ENCODE measurements at regions not wholly inside any gene's neighbourhood (a gene's known extent, or its start where the extent isn't known, plus 50 kb on each side); places are given as distances from the start of the nearest gene placed in this dataset.

DNA sequence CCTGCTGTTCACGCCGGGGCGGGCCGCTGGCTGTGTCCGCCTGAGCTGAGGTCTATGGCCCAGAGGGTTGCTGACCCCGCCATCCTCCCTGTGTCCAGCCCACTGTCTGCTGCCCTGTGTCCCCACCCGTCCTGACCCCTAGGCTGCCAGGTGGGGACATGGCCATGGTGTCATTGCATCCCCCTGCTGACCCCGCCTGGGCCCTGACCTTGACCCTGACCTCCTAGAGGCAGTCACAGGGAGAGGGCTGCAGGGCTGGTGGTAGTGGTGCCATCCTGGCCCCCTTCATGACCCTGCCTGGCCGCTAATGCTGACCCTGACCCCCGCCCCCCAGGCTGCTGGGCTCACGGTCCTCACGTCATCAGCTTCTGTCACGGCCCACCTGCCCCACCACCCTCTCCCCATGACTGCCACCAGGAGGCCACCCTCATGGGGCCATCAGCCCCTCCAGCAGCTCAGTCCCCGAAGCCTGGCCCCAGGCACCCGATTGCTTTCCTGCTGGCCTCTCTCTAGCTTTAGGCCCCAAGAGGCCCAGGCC is 285.9 kb downstream of the BRD1 start:
- Mint-ChIP-seq H3K27ac (no peak overlapping the region), H3K4me3 (no peak overlapping the region), H3K36me3 (peaks cover 9% of the 10 kb centered on the region), H3K9me3 (no peaks in the 10 kb centered on the region), H3K27me3 (no peaks in the 10 kb centered on the region), H3K4me1 (peaks cover 2% of the 10 kb centered on the region)
- no peak for DNase-seq (ENCODE audit: low spot score in 2 of 2)
- ATAC-seq (ENCODE audit: low read depth), result no peak

DNA sequence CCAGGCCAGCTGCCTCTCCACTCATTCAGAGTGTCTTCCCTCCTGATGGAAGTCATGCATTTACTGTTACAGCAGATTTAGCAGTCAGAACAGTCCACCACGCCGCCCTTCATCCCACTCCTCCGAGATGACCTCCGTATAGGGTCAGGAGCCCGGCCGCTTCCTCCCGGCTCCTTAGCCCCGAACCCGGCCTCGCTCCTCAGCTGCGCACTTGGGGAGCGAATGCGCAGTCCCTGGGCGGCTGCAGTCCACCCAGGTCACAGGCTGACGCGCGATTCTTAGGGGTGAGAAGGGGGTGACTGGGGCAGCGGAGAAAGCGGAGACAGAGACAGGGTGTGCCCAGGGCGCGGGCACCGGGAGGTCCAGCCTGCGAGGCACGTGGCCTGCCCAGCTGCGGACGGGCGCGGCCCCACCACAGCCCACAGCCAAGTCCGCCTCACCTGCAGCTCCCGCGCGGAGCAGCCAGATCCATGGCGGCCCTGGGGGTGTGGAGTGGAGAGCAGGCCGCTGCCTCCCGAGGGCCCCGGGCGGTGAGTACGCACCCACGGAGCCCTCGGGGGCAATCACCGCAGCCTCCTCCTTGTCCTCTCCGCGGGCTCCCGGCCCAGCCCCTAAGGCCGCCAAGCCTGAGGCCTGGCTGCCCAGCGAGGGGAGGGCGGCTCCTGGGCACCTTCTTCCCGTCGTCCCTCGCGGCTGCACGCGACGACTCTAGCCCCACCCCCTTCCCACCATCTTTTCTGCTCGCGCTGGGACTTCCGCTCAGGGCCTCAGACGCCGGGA is 286.6 kb downstream of the BRD1 start:
- DNase-seq (ENCODE audit: low spot score in 2 of 2), result no peak
- peaks cover 2% of the 10 kb centered on the region for H3K4me1 Mint-ChIP-seq
- peaks cover 13% of the 10 kb centered on the region for H3K36me3 Mint-ChIP-seq
- no peak for ATAC-seq (ENCODE audit: low read depth)
- H3K9me3 Mint-ChIP-seq, result no peaks in the 10 kb centered on the region
- H3K4me3 Mint-ChIP-seq, result no peak overlapping the region
- H3K27me3 Mint-ChIP-seq, result no peaks in the 10 kb centered on the region
- H3K27ac Mint-ChIP-seq, result no peak overlapping the region

DNA sequence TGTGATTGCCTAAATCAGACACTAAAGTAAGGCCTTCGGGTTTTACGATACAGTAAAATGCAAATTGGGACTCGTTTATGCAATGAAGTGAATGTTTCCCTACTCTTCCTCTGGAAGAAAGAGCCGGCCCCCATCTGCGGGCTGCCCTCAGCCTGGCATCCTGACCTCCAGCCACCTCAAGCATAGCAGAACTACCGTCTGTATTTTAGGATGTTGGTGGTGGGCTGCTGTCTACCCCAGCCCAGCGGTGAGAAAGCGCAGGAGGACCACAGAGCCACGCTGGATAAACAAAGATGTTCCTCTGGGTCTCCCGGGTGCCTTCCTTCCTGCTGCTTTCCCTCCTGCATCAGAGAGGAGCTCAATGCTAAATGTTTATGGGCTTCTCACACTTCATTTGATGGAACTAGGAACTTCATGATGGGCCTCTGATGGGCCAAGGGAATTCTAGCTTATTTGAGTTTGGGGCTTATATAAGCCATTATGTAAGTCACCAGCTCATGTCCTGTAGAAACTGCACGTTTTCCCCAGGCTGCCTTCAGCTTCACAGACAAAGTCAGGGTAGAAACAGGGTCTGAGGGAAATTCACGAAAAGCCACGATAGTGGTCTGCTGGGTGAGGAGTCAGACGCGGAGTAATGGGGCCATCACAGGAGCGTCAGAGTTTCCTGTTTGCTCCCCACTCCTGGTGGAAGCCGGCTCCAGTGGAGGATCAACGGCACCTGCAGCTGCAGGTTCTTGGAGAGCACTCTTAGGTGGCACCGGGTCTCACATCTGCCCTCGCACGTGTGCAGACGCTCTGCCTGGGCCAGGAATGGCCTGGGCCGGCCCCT is 287.4 kb downstream of the BRD1 start:
- no peak overlapping the region for H3K4me3 Mint-ChIP-seq
- ATAC-seq (ENCODE audit: low read depth) (no peak), DNase-seq (ENCODE audit: low spot score in 2 of 2) (no peak)
- H3K36me3 Mint-ChIP-seq, result peaks cover 15% of the 10 kb centered on the region
- no peaks in the 10 kb centered on the region for H3K9me3 Mint-ChIP-seq
- peaks cover 2% of the 10 kb centered on the region for H3K4me1 Mint-ChIP-seq
- H3K27ac Mint-ChIP-seq, result no peak overlapping the region
- no peaks in the 10 kb centered on the region for H3K27me3 Mint-ChIP-seq

DNA sequence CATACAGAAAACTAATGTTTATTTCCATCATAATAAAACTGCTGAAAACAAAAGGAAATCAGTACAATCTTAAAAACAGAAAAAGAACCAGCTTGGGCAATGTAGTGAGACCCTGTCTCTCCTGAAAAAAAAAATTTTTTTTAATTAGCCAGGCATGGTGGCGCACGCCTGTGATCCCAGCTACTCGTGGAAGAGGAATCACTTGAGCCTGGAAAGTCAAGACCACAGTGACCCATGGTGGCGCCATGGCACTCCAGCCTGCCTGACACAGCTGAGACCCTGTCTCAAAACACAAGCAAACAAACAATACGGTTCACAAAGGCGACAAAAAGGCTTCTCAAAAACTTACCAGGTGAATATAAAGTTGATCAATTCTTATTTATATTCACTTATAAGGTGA is 289.7 kb downstream of the BRD1 start:
- Mint-ChIP-seq H3K27me3 (no peaks in the 10 kb centered on the region), H3K27ac (no peak overlapping the region), H3K36me3 (peaks cover 18% of the 10 kb centered on the region), H3K4me3 (no peak overlapping the region), H3K4me1 (no peaks in the 10 kb centered on the region), H3K9me3 (no peaks in the 10 kb centered on the region)
- ATAC-seq (ENCODE audit: low read depth) (no peak), DNase-seq (ENCODE audit: low spot score in 2 of 2) (no peak)

DNA sequence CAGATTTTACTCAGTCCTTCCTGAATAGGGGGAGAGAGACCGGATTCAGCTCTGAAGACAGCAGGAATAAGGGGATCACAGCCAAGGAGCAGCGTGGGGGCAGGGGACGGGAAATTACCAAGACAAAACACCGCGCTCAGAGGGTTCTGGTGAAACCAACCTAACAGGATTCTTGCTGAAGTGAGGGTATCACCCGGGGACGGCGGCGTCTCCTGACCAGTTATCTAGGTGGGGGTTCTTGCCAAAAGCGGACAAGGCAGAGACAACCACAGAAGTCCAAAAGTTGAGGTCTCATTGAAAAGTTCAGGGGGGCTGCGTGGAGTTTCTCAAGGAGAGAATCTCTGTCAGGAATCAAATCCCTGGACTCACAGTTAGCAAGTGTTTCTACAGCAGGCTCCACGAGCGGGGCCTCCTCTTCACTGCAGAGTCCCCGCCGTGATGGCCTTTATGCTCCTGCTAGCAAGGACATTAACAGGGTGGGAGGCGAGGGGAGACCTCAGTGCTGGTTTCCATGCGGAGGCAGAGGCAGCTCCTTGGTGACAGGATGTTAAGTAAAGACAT is 291.0 kb downstream of the BRD1 start:
- no peaks in the 10 kb centered on the region for H3K9me3 Mint-ChIP-seq
- H3K36me3 Mint-ChIP-seq, result peaks cover 19% of the 10 kb centered on the region
- peaks cover 2% of the 10 kb centered on the region for H3K4me1 Mint-ChIP-seq
- H3K4me3 Mint-ChIP-seq, result no peak overlapping the region
- no peaks in the 10 kb centered on the region for H3K27me3 Mint-ChIP-seq
- ATAC-seq (ENCODE audit: low read depth), result no peak
- DNase-seq (ENCODE audit: low spot score in 2 of 2), result no peak
- no peak overlapping the region for H3K27ac Mint-ChIP-seq

DNA sequence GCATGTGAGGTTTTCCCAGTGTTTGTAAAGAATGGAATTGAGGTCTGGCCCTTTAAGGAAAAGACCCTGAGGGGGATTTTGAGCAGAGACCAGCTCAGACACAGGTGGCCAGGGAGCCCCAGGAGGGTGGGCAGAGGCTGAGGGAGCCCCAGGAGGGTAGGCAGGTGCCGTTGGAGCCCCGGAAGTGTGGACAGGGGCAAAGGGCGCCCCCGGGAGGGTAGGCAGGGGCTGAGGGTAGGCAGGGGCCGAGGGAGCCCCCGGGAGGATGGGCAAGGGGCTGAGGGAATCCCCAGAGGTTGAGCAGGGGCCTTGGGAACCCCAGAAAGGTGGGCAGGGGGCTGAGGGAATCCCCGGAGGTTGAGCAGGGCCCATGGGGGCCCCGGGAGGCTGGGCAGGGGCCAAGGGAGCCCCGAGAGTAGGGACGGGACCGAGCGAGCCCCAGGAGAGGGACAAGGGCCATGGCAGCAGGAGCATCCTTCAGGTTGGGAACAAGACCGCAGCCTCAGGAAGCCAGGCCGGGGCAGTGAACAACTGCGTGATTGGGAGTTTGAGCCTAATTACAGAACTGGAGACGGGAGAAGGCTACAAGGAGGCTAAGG is 292.0 kb downstream of the BRD1 start:
- no peak for ATAC-seq (ENCODE audit: low read depth)
- DNase-seq (ENCODE audit: low spot score in 2 of 2), result no peak
- no peaks in the 10 kb centered on the region for H3K27me3 Mint-ChIP-seq
- no peak overlapping the region for H3K27ac Mint-ChIP-seq
- H3K9me3 Mint-ChIP-seq, result no peaks in the 10 kb centered on the region
- peaks cover 2% of the 10 kb centered on the region for H3K4me1 Mint-ChIP-seq
- H3K36me3 Mint-ChIP-seq, result peaks cover 19% of the 10 kb centered on the region
- no peak overlapping the region for H3K4me3 Mint-ChIP-seq

DNA sequence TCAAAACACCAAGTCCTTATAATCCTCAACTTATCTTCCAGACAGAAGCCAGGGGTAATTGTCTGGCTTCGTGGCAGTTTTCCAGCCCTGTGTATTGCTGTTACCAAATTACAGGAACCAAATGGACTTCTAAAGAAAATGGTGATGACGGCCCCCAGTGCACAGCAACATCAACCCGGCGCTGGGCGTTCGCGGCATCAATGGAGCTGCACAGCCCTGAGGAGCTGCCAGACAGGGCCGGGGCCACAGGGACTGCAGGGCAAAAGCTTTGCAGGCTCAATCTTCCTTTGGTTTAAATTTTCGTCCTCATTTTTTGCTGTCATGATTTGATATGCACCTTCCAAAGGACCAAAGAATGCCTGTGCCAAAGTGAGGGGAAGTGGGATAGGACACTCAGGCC is 292.5 kb downstream of the BRD1 start:
- H3K9me3 Mint-ChIP-seq, result no peaks in the 10 kb centered on the region
- no peak overlapping the region for H3K27ac Mint-ChIP-seq
- DNase-seq (ENCODE audit: low spot score in 2 of 2), result no peak
- H3K27me3 Mint-ChIP-seq, result no peaks in the 10 kb centered on the region
- H3K4me3 Mint-ChIP-seq, result no peak overlapping the region
- H3K4me1 Mint-ChIP-seq, result peaks cover 2% of the 10 kb centered on the region
- no peak for ATAC-seq (ENCODE audit: low read depth)
- H3K36me3 Mint-ChIP-seq, result peaks cover 20% of the 10 kb centered on the region

DNA sequence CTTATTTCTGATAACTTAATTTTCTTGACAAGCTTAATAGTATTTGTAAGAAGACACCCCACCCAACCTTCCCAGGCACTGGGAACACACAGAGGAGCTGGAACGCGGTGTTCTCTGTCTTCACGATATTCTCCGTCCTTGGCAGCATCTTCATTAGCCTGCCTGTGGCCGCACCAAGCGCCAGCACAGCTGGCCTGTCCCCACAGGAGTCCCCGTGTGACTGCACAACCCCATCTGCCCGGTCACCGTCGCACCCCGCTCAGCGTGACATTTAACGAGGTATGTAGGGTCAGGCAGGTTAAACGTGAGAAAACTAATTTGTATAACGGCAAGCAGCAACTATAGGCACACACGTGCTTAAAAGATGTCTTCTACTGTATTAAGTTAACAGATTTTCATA is 293.3 kb downstream of the BRD1 start:
- DNase-seq (ENCODE audit: low spot score in 2 of 2) (no peak), ATAC-seq (ENCODE audit: low read depth) (no peak)
- Mint-ChIP-seq H3K36me3 (peaks cover 23% of the 10 kb centered on the region), H3K27me3 (no peaks in the 10 kb centered on the region), H3K4me1 (peaks cover 2% of the 10 kb centered on the region), H3K4me3 (no peak overlapping the region), H3K27ac (no peak overlapping the region), H3K9me3 (no peaks in the 10 kb centered on the region)

DNA sequence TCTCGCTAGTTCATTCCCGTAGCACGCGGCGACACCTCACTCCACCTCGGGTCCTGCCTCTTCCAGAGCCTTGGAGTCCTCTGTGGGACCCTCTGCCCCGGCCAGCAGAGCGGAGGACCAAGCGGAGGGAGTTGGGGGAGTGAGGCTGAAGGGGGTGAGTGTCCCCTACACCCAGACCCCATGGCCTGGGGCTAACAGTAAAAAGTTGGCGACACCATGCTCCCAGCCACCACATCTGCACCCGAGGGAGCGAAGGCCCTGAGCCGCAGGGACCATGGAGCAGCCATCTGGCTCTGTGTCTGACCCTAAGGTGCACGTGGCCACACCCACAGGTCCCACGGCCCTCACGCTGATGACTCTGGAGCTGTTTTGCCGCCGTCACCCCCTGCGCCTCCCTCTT is 293.8 kb downstream of the BRD1 start:
- ATAC-seq (ENCODE audit: low read depth) (no peak), DNase-seq (ENCODE audit: low spot score in 2 of 2) (no peak)
- H3K4me1 Mint-ChIP-seq, result peaks cover 2% of the 10 kb centered on the region
- H3K4me3 Mint-ChIP-seq, result no peak overlapping the region
- no peaks in the 10 kb centered on the region for H3K9me3 Mint-ChIP-seq
- H3K27ac Mint-ChIP-seq, result no peak overlapping the region
- no peaks in the 10 kb centered on the region for H3K27me3 Mint-ChIP-seq
- H3K36me3 Mint-ChIP-seq, result peaks cover 20% of the 10 kb centered on the region

DNA sequence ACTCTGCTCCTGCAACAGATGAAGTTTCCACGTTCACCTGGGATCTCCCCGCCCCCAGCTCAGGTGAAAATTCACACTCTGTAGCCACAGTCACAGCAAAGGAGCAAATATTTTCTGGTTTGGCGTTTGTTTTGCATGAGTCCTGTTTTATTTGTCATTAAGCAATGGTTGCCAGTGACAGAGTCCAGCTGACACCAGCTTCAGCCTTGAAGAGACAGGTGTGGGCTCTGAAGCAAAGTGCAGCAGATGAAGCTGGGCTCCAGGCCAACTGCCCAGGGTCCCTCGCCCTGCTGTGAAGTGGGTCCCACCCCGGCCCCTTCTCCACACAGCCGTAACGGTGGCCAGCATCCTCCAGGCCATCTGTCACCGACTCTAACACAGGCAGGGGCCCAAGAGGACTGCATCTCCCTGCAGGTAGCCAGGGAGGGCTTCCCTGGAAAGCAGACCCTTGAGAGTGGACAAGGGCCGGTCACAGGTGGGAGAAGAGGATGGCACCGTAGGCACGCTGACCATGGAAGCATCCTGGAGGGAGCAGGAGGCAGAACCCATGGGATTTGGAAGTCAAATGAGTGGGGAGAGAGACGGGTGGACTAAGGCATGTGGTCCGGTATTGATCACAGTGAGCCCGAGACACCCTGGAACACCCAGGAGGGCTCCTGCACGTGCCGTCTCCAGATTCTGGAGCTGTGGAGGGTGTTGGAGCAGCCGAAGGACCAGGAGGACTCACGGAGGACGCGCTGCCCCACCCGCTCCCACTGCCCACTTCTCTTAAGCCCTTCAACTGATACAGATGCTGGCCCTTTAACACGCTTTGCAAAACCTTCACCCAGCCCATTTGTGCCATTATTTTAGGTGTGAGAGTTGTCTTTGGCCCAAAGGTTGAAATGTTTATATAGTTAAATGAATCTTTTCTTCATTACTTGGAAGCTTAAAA is 294.5 kb downstream of the BRD1 start:
- DNase-seq (ENCODE audit: low spot score in 2 of 2) (no peak), ATAC-seq (ENCODE audit: low read depth) (no peak)
- Mint-ChIP-seq H3K4me3 (no peak overlapping the region), H3K4me1 (peaks cover 7% of the 10 kb centered on the region), H3K9me3 (no peaks in the 10 kb centered on the region), H3K27me3 (no peaks in the 10 kb centered on the region), H3K27ac (no peak overlapping the region), H3K36me3 (peaks cover 22% of the 10 kb centered on the region)

DNA sequence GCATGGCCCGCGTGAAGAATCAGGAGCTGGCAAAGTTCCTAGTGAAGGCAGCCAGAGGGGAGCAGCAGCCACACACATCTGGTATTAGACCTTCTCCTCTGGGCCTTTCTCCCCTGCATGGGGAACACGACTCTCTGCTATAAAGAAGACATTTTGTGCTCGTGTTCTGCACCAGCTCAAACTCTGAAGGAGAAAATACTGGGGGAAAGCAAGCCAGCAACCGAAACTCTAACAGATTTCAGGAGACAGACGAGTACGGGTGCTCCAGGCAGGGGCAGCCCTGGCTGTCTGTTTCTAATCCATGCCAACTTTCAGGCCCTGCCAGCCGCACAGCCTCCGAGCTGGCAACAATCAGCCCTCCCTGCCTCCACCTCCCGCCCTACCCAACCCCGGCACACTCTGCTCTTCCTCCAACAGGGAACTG is 296.3 kb downstream of the BRD1 start:
- Mint-ChIP-seq H3K27ac (no peak overlapping the region), H3K4me1 (peaks cover 15% of the 10 kb centered on the region), H3K4me3 (no peak overlapping the region), H3K9me3 (no peaks in the 10 kb centered on the region), H3K27me3 (no peaks in the 10 kb centered on the region), H3K36me3 (peaks cover 20% of the 10 kb centered on the region)
- DNase-seq (ENCODE audit: low spot score in 2 of 2), result no peak
- ATAC-seq (ENCODE audit: low read depth), result no peak

DNA sequence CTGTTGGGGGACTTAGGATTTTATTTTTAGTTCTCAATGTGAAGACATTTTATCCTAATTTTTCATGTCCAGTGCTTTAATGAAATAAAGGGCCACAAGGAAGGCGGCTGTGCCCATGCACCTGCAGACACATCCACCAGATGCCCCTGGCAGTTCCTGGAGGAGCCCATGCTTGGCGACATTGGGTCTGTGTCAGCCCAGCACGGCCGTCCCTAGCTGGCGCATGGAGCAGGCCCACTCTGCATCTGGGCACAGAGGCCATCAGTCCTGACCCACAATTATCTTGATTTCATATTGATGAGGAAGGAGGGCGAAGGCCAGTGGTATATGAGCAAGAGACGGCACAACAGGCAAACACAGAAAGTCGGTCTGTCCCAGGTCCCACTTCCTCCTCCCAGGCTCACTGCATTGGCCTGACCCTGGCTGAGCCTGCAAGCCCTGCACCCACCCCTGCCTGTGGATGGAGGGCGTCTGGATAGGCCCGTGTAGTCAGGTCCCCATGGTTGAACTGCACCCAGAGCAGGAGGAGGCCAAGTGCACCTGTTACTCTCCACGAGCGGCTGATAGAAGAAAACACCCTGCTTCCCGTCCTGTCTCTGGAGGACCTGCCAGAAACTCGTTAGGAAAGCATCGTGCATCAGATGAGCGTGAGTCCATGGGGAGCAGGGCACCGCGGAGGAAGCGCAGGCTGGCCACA is 296.9 kb downstream of the BRD1 start:
- peaks cover 17% of the 10 kb centered on the region for H3K36me3 Mint-ChIP-seq
- H3K27me3 Mint-ChIP-seq, result no peaks in the 10 kb centered on the region
- no peak overlapping the region for H3K4me3 Mint-ChIP-seq
- DNase-seq (ENCODE audit: low spot score in 2 of 2) (no peak), ATAC-seq (ENCODE audit: low read depth) (no peak)
- no peak overlapping the region for H3K27ac Mint-ChIP-seq
- peaks cover 18% of the 10 kb centered on the region for H3K4me1 Mint-ChIP-seq
- H3K9me3 Mint-ChIP-seq, result no peaks in the 10 kb centered on the region

DNA sequence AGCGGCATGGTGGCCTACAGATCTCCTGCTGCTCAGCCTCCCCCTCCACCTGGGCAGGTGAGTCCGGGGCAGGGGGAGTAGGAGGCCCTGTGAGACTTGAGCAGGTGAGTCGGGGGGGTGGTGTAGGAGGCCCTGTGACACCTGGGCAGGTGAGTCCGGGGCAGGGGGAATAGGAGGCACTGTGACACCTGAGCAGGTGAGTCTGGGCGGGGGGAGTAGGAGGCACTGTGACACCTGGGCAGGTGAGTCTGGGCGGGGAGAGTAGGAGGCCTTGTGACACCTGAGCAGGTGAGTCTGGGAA is 299.3 kb downstream of the BRD1 start:
- Mint-ChIP-seq H3K4me3 (no peak overlapping the region), H3K27me3 (no peaks in the 10 kb centered on the region), H3K4me1 (peaks cover 25% of the 10 kb centered on the region), H3K27ac (no peak overlapping the region), H3K36me3 (peaks cover 15% of the 10 kb centered on the region), H3K9me3 (no peaks in the 10 kb centered on the region)
- ATAC-seq (ENCODE audit: low read depth) (no peak), DNase-seq (ENCODE audit: low spot score in 2 of 2) (no peak)
